T-cell (primary cell): ENCODE measurements at regions not wholly inside any gene's neighbourhood (a gene's known extent, or its start where the extent isn't known, plus 50 kb on each side); places are given as distances from the start of the nearest gene placed in this dataset.

Source experiments
- ATAC-seq, 4 experiments: fragments of 200-7000 bp in 3 of 4; fragments of 150-1000 bp in 1 of 4; cut with Tn5 transposase; replicated peaks in 1 of 4; 1 replicate in 3 of 4; 2 replicates in 1 of 4; pipeline ENCODE4 v1.10.0; 2021; ENCODE audit warnings: moderate library complexity in 3 of 4, mild to moderate bottlenecking in 2 of 4, moderate number of reproducible peaks in 1 of 4
- CTCF ChIA-PET, 2 donors: fragments of 300-600 bp; sonication (Branson Sonifier 250); formaldehyde crosslinking; loops; one replicate each; lab custom pipeline; 2022; ENCODE audit warnings: antibody characterized with exemption in 2 of 2; lab: Charles Lee
- POLR2A ChIA-PET, 2 donors: fragments of 300-600 bp; sonication (Branson Sonifier 250); formaldehyde crosslinking; loops; one replicate each; lab custom pipeline; 2022; ENCODE audit warnings: antibody characterized with exemption in 2 of 2; lab: Charles Lee
- DNase-seq, 35 experiments: peaks; one replicate each; pipeline versions ENCODE4 v3.0.0 to v3.0.0-alpha.2; 2013 to 2023
- H3K27ac ChIP-seq: one replicate; pipeline ENCODE4 v1.5.1; 2013; ENCODE audit warnings: low read length
- H3K27me3 ChIP-seq, 2 experiments: replicated peaks in 1 of 2; 1 replicate in 1 of 2; 2 replicates in 1 of 2; pipeline versions ENCODE4 v1.6.1 to v1.7.0; 2013; ENCODE audit warnings: low read length in 1 of 2, mixed read lengths in 1 of 2; ENCODE audit not compliant: control insufficient read depth in 2 of 2, insufficient read depth in 2 of 2; ENCODE audit errors: extremely low read depth in 1 of 2
- H3K36me3 ChIP-seq, 2 donors: 1 replicate in 1 of 2; 2 replicates in 1 of 2; pipeline versions ENCODE4 v1.6.1 to v1.7.0; 2013; ENCODE audit warnings: low read length in 1 of 2; ENCODE audit not compliant: control insufficient read depth in 2 of 2, insufficient read depth in 1 of 2; ENCODE audit errors: extremely low read depth in 1 of 2
- H3K4me1 ChIP-seq, 2 experiments: 1 replicate in 1 of 2; 2 replicates in 1 of 2; pipeline versions ENCODE4 v1.6.1 to v1.7.0; 2013; ENCODE audit warnings: low read length in 2 of 2, mixed read lengths in 1 of 2; ENCODE audit not compliant: insufficient read depth in 2 of 2, control insufficient read depth in 1 of 2; ENCODE audit errors: extremely low read depth in 1 of 2
- H3K4me3 ChIP-seq, 2 donors: 1 replicate in 1 of 2; 2 replicates in 1 of 2; pipeline versions ENCODE4 v1.5.1 to v1.7.0; 2013; ENCODE audit warnings: mild to moderate bottlenecking in 2 of 2, low read length in 1 of 2, moderate library complexity in 1 of 2; ENCODE audit not compliant: control insufficient read depth in 1 of 2; ENCODE audit errors: extremely low read depth in 1 of 2
- H3K9me3 ChIP-seq: 2 replicates; pipeline ENCODE4 v1.7.0; 2013
- H3K27ac Mint-ChIP-seq, 2 donors: one replicate each; pipeline ENCODE4 v1.8.0; 2020 to 2021; ENCODE audit warnings: mild to moderate bottlenecking in 2 of 2, mixed read lengths in 2 of 2
- H3K27me3 Mint-ChIP-seq, 2 donors: one replicate each; pipeline ENCODE4 v1.8.0; 2021 to 2022; ENCODE audit warnings: mixed read lengths in 2 of 2
- H3K36me3 Mint-ChIP-seq: one replicate; pipeline ENCODE4 v1.8.0; 2021; ENCODE audit warnings: mixed read lengths
- H3K4me1 Mint-ChIP-seq, 3 donors: one replicate each; pipeline ENCODE4 v1.8.0; 2020 to 2022; ENCODE audit warnings: mixed read lengths in 3 of 3, mild to moderate bottlenecking in 1 of 3
- H3K4me3 Mint-ChIP-seq, 3 donors: one replicate each; pipeline ENCODE4 v1.8.0; 2020 to 2022; ENCODE audit warnings: mild to moderate bottlenecking in 3 of 3, mixed read lengths in 3 of 3, moderate library complexity in 3 of 3
- H3K9me3 Mint-ChIP-seq, 3 donors: one replicate each; pipeline ENCODE4 v1.8.0; 2020 to 2022; ENCODE audit warnings: mixed read lengths in 3 of 3
- WGBS: methylation state at CpG from one replicate; pipeline ENCODE4 v1.1.5; 2013; ENCODE audit warnings: missing lambda C conversion rate; ENCODE audit not compliant: insufficient coverage; 5-methylcytosine and 5-hydroxymethylcytosine counted together

GRCh38 chr9:82791692-82792091 lies 271.2 kb downstream of the RASEF start:
- Mint-ChIP-seq H3K4me1 (no peaks in the 10 kb centered on the region), H3K27me3 (no peaks in the 10 kb centered on the region), H3K9me3 (peaks cover 0 to 16% (median 0%) of the 10 kb centered on the region in 3 donors), H3K27ac (no peak overlapping the region), H3K4me3 (no peak overlapping the region), H3K36me3 (no peaks in the 10 kb centered on the region)
- no peak for DNase-seq
- H3K9me3 ChIP-seq = no peaks in the 10 kb centered on the region
- H3K27me3 ChIP-seq = no peaks in the 10 kb centered on the region
- H3K36me3 ChIP-seq = no peaks in the 10 kb centered on the region
- CTCF ChIA-PET = no interaction called here
- ATAC-seq = no peak
- WGBS = no CpG with 5 or more reads among the region's 2 CpGs
- no peak overlapping the region for H3K27ac ChIP-seq
- peaks cover 0 to 4% of the 10 kb centered on the region in 2 experiments for H3K4me1 ChIP-seq
- no peak overlapping the region for H3K4me3 ChIP-seq
- POLR2A ChIA-PET = no interaction called here

GRCh38 chr9:82797534-82797933 lies 265.4 kb downstream of the RASEF start:
- Mint-ChIP-seq H3K9me3 (peaks cover 0 to 8% (median 6%) of the 10 kb centered on the region in 3 donors), H3K36me3 (no peaks in the 10 kb centered on the region), H3K27ac (no peak overlapping the region), H3K4me1 (no peaks in the 10 kb centered on the region), H3K27me3 (no peaks in the 10 kb centered on the region), H3K4me3 (no peak overlapping the region)
- ChIA-PET POLR2A (no interaction called here), CTCF (no interaction called here)
- Histone ChIP-seq H3K9me3 (no peaks in the 10 kb centered on the region), H3K4me1 (no peaks in the 10 kb centered on the region), H3K27me3 (no peaks in the 10 kb centered on the region), H3K36me3 (no peaks in the 10 kb centered on the region), H3K27ac (no peak overlapping the region), H3K4me3 (no peak overlapping the region)
- DNase-seq (no peak), ATAC-seq (no peak)
- WGBS = 14% methylated on average over 1 of the region's 3 CpGs

- Mint-ChIP-seq H3K9me3 (peaks cover 0 to 12% (median 6%) of the 10 kb centered on the region in 3 donors), H3K27ac (no peak overlapping the region), H3K4me1 (no peaks in the 10 kb centered on the region), H3K27me3 (no peaks in the 10 kb centered on the region), H3K4me3 (no peak overlapping the region), H3K36me3 (no peaks in the 10 kb centered on the region)
- POLR2A ChIA-PET = no interaction called here
- H3K4me1 ChIP-seq = no peaks in the 10 kb centered on the region
- no peak for DNase-seq
- ATAC-seq = no peak
- CTCF ChIA-PET = no interaction called here
- WGBS = 75% methylated on average over 2 of the region's 4 CpGs
- H3K9me3 ChIP-seq = no peaks in the 10 kb centered on the region
- H3K27ac ChIP-seq = no peak overlapping the region
- H3K36me3 ChIP-seq = no peaks in the 10 kb centered on the region
- H3K27me3 ChIP-seq = no peaks in the 10 kb centered on the region
- no peak overlapping the region for H3K4me3 ChIP-seq
Observed at GRCh38 chr9:82799286-82799685, 263.7 kb downstream of the RASEF start.

- POLR2A ChIA-PET = no interaction called here
Observed at GRCh38 chr9:82805027-82805426, 257.9 kb downstream of the RASEF start.

GRCh38 chr9:82808478-82808877 lies 254.5 kb downstream of the RASEF start:
- no peak overlapping the region for H3K27ac ChIP-seq
- no peaks in the 10 kb centered on the region for H3K36me3 ChIP-seq
- POLR2A ChIA-PET = no interaction called here
- CTCF ChIA-PET = no interaction called here
- H3K27me3 ChIP-seq = no peaks in the 10 kb centered on the region
- H3K4me3 ChIP-seq = no peak overlapping the region
- ATAC-seq = no peak
- Mint-ChIP-seq H3K4me1 (no peaks in the 10 kb centered on the region), H3K4me3 (no peak overlapping the region), H3K27ac (no peak overlapping the region), H3K36me3 (no peaks in the 10 kb centered on the region), H3K27me3 (no peaks in the 10 kb centered on the region), H3K9me3 (peaks cover 0 to 12% (median 8%) of the 10 kb centered on the region in 3 donors)
- no peaks in the 10 kb centered on the region for H3K9me3 ChIP-seq
- DNase-seq = no peak
- H3K4me1 ChIP-seq = no peaks in the 10 kb centered on the region
- no CpG with 5 or more reads among the region's 2 CpGs for WGBS

More at GRCh38 chr9:82805027-82805426, 257.9 kb downstream of the RASEF start:
- H3K27ac ChIP-seq = no peak overlapping the region
- H3K27ac Mint-ChIP-seq = no peak overlapping the region
- H3K9me3 ChIP-seq = no peaks in the 10 kb centered on the region
- peaks cover 2 to 12% (median 8%) of the 10 kb centered on the region in 3 donors for H3K9me3 Mint-ChIP-seq
- ATAC-seq (no peak), DNase-seq (no peak)
- no peaks in the 10 kb centered on the region for H3K4me1 ChIP-seq
- H3K4me3 ChIP-seq = no peak overlapping the region
- no peaks in the 10 kb centered on the region for H3K27me3 ChIP-seq
- H3K4me3 Mint-ChIP-seq = no peak overlapping the region
- H3K27me3 Mint-ChIP-seq = no peaks in the 10 kb centered on the region
- CTCF ChIA-PET = no interaction called here
- no CpG with 5 or more reads among the region's 5 CpGs for WGBS
- H3K36me3 Mint-ChIP-seq = no peaks in the 10 kb centered on the region
- no peaks in the 10 kb centered on the region for H3K4me1 Mint-ChIP-seq
- no peaks in the 10 kb centered on the region for H3K36me3 ChIP-seq

- Histone ChIP-seq H3K27ac (no peak overlapping the region), H3K9me3 (no peaks in the 10 kb centered on the region), H3K4me3 (no peak overlapping the region), H3K27me3 (no peaks in the 10 kb centered on the region), H3K36me3 (no peaks in the 10 kb centered on the region), H3K4me1 (no peaks in the 10 kb centered on the region)
- Mint-ChIP-seq H3K9me3 (peaks cover 0 to 12% (median 0%) of the 10 kb centered on the region in 3 donors), H3K27me3 (no peaks in the 10 kb centered on the region), H3K4me3 (no peak overlapping the region), H3K27ac (no peak overlapping the region), H3K36me3 (no peaks in the 10 kb centered on the region), H3K4me1 (no peaks in the 10 kb centered on the region)
- 100% methylated on average over 1 of the region's 1 CpG for WGBS
- CTCF ChIA-PET = no interaction called here
- POLR2A ChIA-PET = no interaction called here
- no peak for DNase-seq
- ATAC-seq = no peak
Observed at GRCh38 chr9:82810915-82811314, 252.0 kb downstream of the RASEF start.

- Mint-ChIP-seq H3K27me3 (no peaks in the 10 kb centered on the region), H3K27ac (no peak overlapping the region), H3K36me3 (no peaks in the 10 kb centered on the region), H3K4me1 (no peaks in the 10 kb centered on the region), H3K9me3 (peaks cover 0 to 1% (median 0%) of the 10 kb centered on the region in 3 donors), H3K4me3 (no peak overlapping the region)
- no peaks in the 10 kb centered on the region for H3K4me1 ChIP-seq
- no peak overlapping the region for H3K27ac ChIP-seq
- CTCF ChIA-PET = no interaction called here
- no peaks in the 10 kb centered on the region for H3K27me3 ChIP-seq
- WGBS = 100% methylated on average over 1 of the region's 2 CpGs
- no peak for DNase-seq
- ATAC-seq = no peak
- H3K4me3 ChIP-seq = no peak overlapping the region
- POLR2A ChIA-PET = no interaction called here
- no peaks in the 10 kb centered on the region for H3K9me3 ChIP-seq
- no peaks in the 10 kb centered on the region for H3K36me3 ChIP-seq
Observed at GRCh38 chr9:82819260-82819659, 243.7 kb downstream of the RASEF start.
